ENCODE measurements at regions not wholly inside any gene's neighbourhood (a gene's known extent, or its start where the extent isn't known, plus 50 kb on each side); places are given as distances from the start of the nearest gene placed in this dataset.

DNA sequence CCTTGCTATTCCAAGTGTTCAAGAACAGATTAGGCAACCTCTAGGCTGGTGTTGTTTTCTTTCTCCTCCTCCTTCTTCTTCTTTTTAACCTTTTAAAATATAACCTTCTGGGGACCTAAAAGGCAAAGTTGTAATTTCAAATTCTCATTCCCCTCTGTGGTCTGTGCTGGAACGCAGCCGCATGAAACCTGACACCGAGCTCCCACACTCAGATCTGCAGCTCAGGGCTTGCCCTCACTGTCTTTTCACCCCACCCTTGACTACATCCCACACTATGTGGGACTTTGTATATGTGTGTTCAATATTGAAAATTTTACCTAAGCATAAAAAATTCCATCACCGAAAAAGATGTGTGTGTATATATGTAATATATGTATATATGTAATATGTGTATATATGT, 62.0 kb upstream of the ARHGAP42 start:
- TF ChIP-seq, protein P1, sequence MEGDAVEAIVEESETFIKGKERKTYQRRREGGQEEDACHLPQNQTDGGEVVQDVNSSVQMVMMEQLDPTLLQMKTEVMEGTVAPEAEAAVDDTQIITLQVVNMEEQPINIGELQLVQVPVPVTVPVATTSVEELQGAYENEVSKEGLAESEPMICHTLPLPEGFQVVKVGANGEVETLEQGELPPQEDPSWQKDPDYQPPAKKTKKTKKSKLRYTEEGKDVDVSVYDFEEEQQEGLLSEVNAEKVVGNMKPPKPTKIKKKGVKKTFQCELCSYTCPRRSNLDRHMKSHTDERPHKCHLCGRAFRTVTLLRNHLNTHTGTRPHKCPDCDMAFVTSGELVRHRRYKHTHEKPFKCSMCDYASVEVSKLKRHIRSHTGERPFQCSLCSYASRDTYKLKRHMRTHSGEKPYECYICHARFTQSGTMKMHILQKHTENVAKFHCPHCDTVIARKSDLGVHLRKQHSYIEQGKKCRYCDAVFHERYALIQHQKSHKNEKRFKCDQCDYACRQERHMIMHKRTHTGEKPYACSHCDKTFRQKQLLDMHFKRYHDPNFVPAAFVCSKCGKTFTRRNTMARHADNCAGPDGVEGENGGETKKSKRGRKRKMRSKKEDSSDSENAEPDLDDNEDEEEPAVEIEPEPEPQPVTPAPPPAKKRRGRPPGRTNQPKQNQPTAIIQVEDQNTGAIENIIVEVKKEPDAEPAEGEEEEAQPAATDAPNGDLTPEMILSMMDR (IDR thresholded peaks at IDR 0.05; ENCODE audit: insufficient read depth, missing control alignments): no peak
- FAIRE-seq: no peak
- no peak for DNase-seq (ENCODE audit: insufficient read length, low spot score)

DNA sequence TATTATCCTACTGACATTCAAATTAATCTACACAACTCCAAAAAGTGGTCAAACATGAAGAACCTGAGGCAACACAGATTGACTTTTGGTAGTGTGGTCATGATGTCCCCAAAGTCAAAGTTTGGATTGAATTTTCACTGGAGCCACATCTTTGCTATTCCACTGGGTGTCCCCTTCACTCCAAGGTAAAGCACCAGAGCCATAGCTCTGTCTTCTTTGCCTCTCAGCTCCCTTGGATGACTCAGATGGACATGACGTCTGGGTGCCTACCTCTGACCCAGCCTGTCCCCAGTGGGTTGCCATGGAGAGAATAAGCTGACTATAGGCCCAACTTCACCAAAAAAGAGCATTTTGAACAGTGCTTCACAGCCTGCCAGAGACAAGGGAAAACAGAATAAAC, 57.4 kb upstream of the ARHGAP42 start:
- no peak for DNase-seq (ENCODE audit: insufficient read length, low spot score)
- no peak for FAIRE-seq

DNA sequence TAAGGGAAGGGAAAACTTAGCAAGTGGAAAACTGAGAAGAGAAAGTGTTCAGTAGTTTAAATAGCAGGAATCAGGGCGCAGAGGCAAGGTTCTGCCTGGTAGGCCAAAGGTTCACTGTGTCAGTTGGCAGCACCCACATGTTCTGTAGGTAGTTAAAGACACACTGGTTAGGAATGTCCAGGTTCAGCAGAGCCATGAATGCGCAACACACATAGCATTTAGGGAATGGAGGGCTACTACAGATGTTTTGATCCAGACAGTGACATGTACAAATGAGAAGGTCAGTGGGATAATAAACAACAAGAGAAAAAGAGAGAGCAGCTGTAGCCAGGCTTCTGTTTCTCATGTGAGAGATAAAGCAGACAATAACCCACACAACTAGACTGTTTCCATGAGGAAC, 56.2 kb upstream of the ARHGAP42 start:
- TF ChIP-seq, protein P1 (IDR thresholded peaks at IDR 0.05; ENCODE audit: insufficient read depth, missing control alignments): no peak
- DNase-seq (ENCODE audit: insufficient read length, low spot score) (no peak), FAIRE-seq (no peak)

More for the DNA sequence above, 57.4 kb upstream of the ARHGAP42 start:
- TF ChIP-seq, protein P1 (IDR thresholded peaks at IDR 0.05; ENCODE audit: insufficient read depth, missing control alignments): no peak

DNA sequence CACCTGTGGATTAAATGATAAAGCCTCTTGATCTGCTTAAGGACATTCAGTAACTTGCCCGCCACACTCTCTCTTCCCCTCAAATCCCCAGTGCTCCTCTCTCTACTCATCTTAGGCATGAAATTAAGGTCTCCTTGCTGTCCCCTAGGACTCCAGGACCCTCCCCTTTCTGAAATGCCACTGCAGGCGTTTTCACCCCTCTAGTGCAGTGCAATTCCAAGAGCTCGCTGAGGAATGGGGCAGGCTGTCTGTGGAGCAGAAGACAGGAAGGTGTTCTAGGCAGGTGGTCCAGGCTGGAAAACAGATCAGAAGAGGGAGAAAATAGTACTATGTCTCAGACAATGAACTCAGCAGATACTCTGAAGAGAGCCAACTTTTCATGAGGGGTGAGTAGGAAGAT, 55.8 kb upstream of the ARHGAP42 start:
- no peak for FAIRE-seq
- TF ChIP-seq, protein P1 (IDR thresholded peaks at IDR 0.05; ENCODE audit: insufficient read depth, missing control alignments): no peak
- no peak for DNase-seq (ENCODE audit: insufficient read length, low spot score)

DNA sequence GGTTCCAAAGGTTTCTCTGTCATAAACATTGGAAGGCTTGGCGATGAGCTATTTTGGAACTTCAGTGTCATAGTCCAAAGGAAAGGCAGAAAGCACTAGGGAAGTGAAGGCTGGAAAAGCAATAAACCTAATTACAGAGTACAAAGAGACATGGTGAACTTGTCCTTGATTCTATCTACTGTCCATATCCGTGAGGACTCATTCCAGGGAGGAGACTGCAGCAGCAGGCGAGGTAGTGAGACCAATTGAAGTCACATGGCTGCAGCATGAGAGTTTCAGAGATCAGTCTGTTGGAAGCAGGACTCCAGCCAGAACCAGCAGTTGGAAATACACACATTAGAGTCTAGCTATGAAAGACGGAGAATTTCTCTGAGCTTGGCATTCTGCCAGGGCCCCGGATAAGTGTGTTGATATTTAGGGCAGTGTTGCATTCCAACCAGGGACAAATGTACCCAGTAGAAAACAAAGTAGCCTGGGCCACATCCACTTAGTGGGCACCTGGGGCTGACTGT, 54.1 kb upstream of the ARHGAP42 start:
- FAIRE-seq (no peak), DNase-seq (ENCODE audit: insufficient read length, low spot score) (no peak)
- TF ChIP-seq, protein P1 (IDR thresholded peaks at IDR 0.05; ENCODE audit: insufficient read depth, missing control alignments): no peak

DNA sequence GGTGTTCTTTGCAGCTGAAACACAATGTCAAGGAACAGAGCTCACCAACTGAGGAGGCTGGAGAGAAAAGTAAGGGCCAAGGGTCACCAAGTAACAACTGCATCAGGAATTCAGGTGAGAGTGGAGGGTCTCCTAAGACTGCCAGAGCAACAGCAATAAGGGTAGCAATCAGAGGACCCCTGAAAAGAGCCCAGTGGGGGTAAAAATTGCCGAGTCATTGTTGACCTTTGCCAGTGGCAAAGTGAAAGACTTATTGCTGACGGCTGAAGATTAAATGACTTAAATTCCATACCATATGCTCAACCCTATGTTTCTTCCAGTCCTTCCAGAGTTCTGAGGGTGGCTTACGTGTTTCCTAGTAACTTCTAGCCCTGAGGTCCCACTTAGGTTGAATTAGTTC, 51.9 kb upstream of the ARHGAP42 start:
- FAIRE-seq (no peak), DNase-seq (ENCODE audit: insufficient read length, low spot score) (no peak)
- TF ChIP-seq, protein P1 (IDR thresholded peaks at IDR 0.05; ENCODE audit: insufficient read depth, missing control alignments): no peak

DNA sequence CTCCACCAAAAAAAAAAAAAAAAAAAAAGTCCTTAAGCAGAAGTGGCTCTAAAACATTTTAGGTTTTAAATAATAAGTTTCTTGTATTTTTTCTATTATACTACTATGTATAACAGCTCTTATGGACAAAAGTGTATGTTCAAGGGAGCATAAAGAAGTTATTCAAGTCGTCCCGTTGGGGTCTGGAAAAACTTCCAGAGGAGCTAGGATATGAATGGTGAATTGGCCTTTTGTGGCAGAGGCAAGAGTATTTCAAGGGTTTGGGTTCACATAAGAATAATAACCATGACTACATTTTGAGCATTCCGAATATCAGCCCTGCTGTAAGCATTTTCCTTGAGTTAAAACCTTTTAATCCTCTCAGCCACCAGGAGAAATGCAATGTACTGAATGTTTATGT, 50.6 kb upstream of the ARHGAP42 start:
- FAIRE-seq: no peak
- TF ChIP-seq, protein P1 (IDR thresholded peaks at IDR 0.05; ENCODE audit: insufficient read depth, missing control alignments): no peak
- DNase-seq (ENCODE audit: insufficient read length, low spot score): no peak

Data from D721Med (cell line).